IMR-90 (cell line): ENCODE measurements at regions not wholly inside any gene's neighbourhood (a gene's known extent, or its start where the extent isn't known, plus 50 kb on each side); places are given as distances from the start of the nearest gene placed in this dataset.

Experiments used
- ATAC-seq: fragments of 200-7000 bp; cut with Tn5 transposase; 2 replicates; pipeline ENCODE4 v1.9.1; 2020; ENCODE audit warnings: low read depth, mild to moderate bottlenecking, moderate library complexity
- BruUV-seq: library from RNA; stranded (reverse); fragments of 400-500 nt; replicated peaks from 2 replicates; lab custom pipeline; 2021; lab: Mats Ljungman, UMichigan
- CTCF ChIA-PET: fragments of 300-600 bp; formaldehyde crosslinking; extraction: SDS; loops from one replicate; lab custom pipeline; 2021; ENCODE audit warnings: antibody characterized with exemption; lab: Yijun Ruan, JAX
- POLR2A ChIA-PET: fragments of 300-600 bp; sonication (Branson Sonifier 250); formaldehyde crosslinking; loops from one replicate; lab custom pipeline; 2022; ENCODE audit warnings: antibody characterized with exemption; ENCODE audit not compliant: unreplicated experiment; lab: Charles Lee
- DNase-seq: peaks from one replicate; pipeline ENCODE4 v3.0.0; 2013
- H2AFZ ChIP-seq: replicated peaks from 2 replicates; pipeline ENCODE3; 2013; ENCODE audit warnings: low read length, mild to moderate bottlenecking; ENCODE audit not compliant: poor library complexity
- H2AK5ac ChIP-seq: 2 replicates; pipeline ENCODE4 v1.6.1; 2013; ENCODE audit warnings: low read depth, low read length, inconsistent platforms
- H2AK9ac ChIP-seq: replicated peaks from 2 replicates; pipeline ENCODE3; 2013; ENCODE audit warnings: mild to moderate bottlenecking, low read depth, low read length, moderate library complexity; ENCODE audit not compliant: poor library complexity
- H2BK120ac ChIP-seq: 2 replicates; pipeline ENCODE4 v1.6.1; 2013; ENCODE audit warnings: low read depth, low read length, inconsistent platforms
- H2BK15ac ChIP-seq: 3 replicates; pipeline ENCODE4 v1.6.1; 2013; ENCODE audit warnings: low read depth, low read length, inconsistent platforms
- H2BK20ac ChIP-seq: 2 replicates; pipeline ENCODE4 v1.6.1; 2013; ENCODE audit warnings: low read depth, mild to moderate bottlenecking, inconsistent platforms, low read length, moderate library complexity
- H2BK5ac ChIP-seq: 2 replicates; pipeline ENCODE4 v1.6.1; 2013; ENCODE audit warnings: mild to moderate bottlenecking, low read depth, low read length, inconsistent platforms; ENCODE audit not compliant: poor library complexity, severe bottlenecking
- H3K14ac ChIP-seq: replicated peaks from 2 replicates; pipeline ENCODE4 v1.6.1; 2013; ENCODE audit warnings: low read depth, low read length, inconsistent platforms
- H3K18ac ChIP-seq: 2 replicates; pipeline ENCODE4 v1.6.1; 2013; ENCODE audit warnings: low read depth, low read length, control low read depth
- H3K23ac ChIP-seq: 2 replicates; pipeline ENCODE4 v1.6.1; 2013; ENCODE audit warnings: low read depth, low read length, inconsistent platforms
- H3K27ac ChIP-seq: 2 replicates; pipeline ENCODE4 v1.5.1; 2013; ENCODE audit warnings: mild to moderate bottlenecking, control low read depth, low read length; ENCODE audit not compliant: insufficient read depth
- H3K27me3 ChIP-seq: 2 replicates; pipeline ENCODE4 v1.6.1; 2013; ENCODE audit warnings: low read length; ENCODE audit not compliant: control insufficient read depth, insufficient read depth
- H3K36me3 ChIP-seq: 2 replicates; pipeline ENCODE4 v1.6.1; 2013; ENCODE audit warnings: low read length, mixed read lengths; ENCODE audit not compliant: control insufficient read depth, insufficient read depth
- H3K4ac ChIP-seq: 2 replicates; pipeline ENCODE4 v1.6.1; 2013; ENCODE audit warnings: low read depth, low read length, inconsistent platforms
- H3K4me1 ChIP-seq: 2 replicates; pipeline ENCODE4 v1.6.1; 2013; ENCODE audit warnings: low read length, mixed read lengths; ENCODE audit not compliant: control insufficient read depth, insufficient read depth
- H3K4me2 ChIP-seq: 2 replicates; pipeline ENCODE4 v1.6.1; 2013; ENCODE audit warnings: low read depth, mild to moderate bottlenecking, control low read depth, low read length, moderate library complexity
- H3K4me3 ChIP-seq: 2 replicates; pipeline ENCODE4 v1.5.1; 2013; ENCODE audit warnings: low read depth, mild to moderate bottlenecking, control low read depth, low read length, moderate library complexity; ENCODE audit not compliant: insufficient read depth
- H3K56ac ChIP-seq: 2 replicates; pipeline ENCODE4 v1.6.1; 2013; ENCODE audit warnings: low read length, inconsistent platforms; ENCODE audit not compliant: insufficient read depth; ENCODE audit errors: extremely low read depth
- H3K79me1 ChIP-seq, 2 experiments: 2 replicates each; pipeline ENCODE4 v1.6.1; 2013; ENCODE audit warnings: low read length in 2 of 2, inconsistent platforms in 1 of 2, low read depth in 1 of 2
- H3K9ac ChIP-seq: 2 replicates; pipeline ENCODE4 v1.6.1; 2013; ENCODE audit warnings: low read depth, low read length, control low read depth
- H3K9me1 ChIP-seq: 2 replicates; pipeline ENCODE4 v1.6.1; 2013; ENCODE audit warnings: low read length, inconsistent platforms; ENCODE audit not compliant: insufficient read depth
- H3K9me3 ChIP-seq: 2 replicates; pipeline ENCODE4 v1.6.1; 2013; ENCODE audit warnings: low read length; ENCODE audit not compliant: control insufficient read depth, insufficient read depth
- H4K20me1 ChIP-seq: 2 replicates; pipeline ENCODE4 v1.6.1; 2013; ENCODE audit warnings: low read length, inconsistent platforms; ENCODE audit not compliant: insufficient read depth
- H4K5ac ChIP-seq: 2 replicates; pipeline ENCODE4 v1.6.1; 2013; ENCODE audit warnings: mild to moderate bottlenecking, low read depth, low read length, control low read depth
- H4K8ac ChIP-seq, 2 experiments: 2 replicates each; pipeline ENCODE4 v1.6.1; 2013; ENCODE audit warnings: low read depth in 2 of 2, low read length in 2 of 2, control low read depth in 1 of 2, inconsistent platforms in 1 of 2
- H4K91ac ChIP-seq: 2 replicates; pipeline ENCODE4 v1.6.1; 2013; ENCODE audit warnings: low read depth, low read length, inconsistent platforms; ENCODE audit not compliant: insufficient read depth
- BHLHE40 ChIP-seq: fragments of 150-350 bp; IDR thresholded peaks from 2 replicates; pipeline ENCODE4 v1.6.1; 2016; ENCODE audit warnings: mild to moderate bottlenecking, low read depth, low read length
- CEBPB ChIP-seq: IDR thresholded peaks from 2 replicates; pipeline ENCODE4 v1.6.1; 2012; ENCODE audit warnings: low read depth, low read length, improper control_type of control experiment
- CHD1 ChIP-seq: IDR thresholded peaks from 2 replicates; pipeline ENCODE4 v1.6.1; 2012; ENCODE audit warnings: low read depth, low read length, improper control_type of control experiment
- ELK1 ChIP-seq: fragments of 150-350 bp; IDR thresholded peaks from 2 replicates; pipeline ENCODE4 v1.6.1; 2016; ENCODE audit warnings: low read depth, mild to moderate bottlenecking, low read length, moderate library complexity, borderline replicate concordance
- FOS ChIP-seq: fragments of 150-350 bp; IDR thresholded peaks from 2 replicates; pipeline ENCODE4 v1.6.1; 2016; ENCODE audit warnings: low read depth, low read length
- MAFK ChIP-seq: IDR thresholded peaks from 2 replicates; pipeline ENCODE4 v1.6.1; 2012; ENCODE audit warnings: low read depth, low read length, improper control_type of control experiment
- MXI1 ChIP-seq: IDR thresholded peaks from 2 replicates; pipeline ENCODE4 v1.6.1; 2012; ENCODE audit warnings: low read depth, mild to moderate bottlenecking, low read length, moderate library complexity, borderline replicate concordance
- NFE2L2 ChIP-seq: fragments of 150-350 bp; IDR thresholded peaks from 2 replicates; pipeline ENCODE4 v1.6.1; 2016; ENCODE audit warnings: low read depth, mild to moderate bottlenecking, low read length
- POLR2A ChIP-seq: IDR thresholded peaks from 2 replicates; pipeline ENCODE4 v1.6.1; 2012; ENCODE audit warnings: mild to moderate bottlenecking, low read depth, low read length
- RAD21 ChIP-seq: IDR thresholded peaks from 2 replicates; pipeline ENCODE4 v1.6.1; 2012; ENCODE audit warnings: low read length, improper control_type of control experiment
- RCOR1 ChIP-seq: IDR thresholded peaks from 2 replicates; pipeline ENCODE4 v1.6.1; 2012; ENCODE audit warnings: mild to moderate bottlenecking, low read length, improper control_type of control experiment; ENCODE audit not compliant: insufficient replicate concordance
- RFX5 ChIP-seq: IDR thresholded peaks from 2 replicates; pipeline ENCODE4 v1.8.0; 2012; ENCODE audit warnings: low read depth, mild to moderate bottlenecking, low read length, moderate library complexity
- SMC3 ChIP-seq: fragments of 150-350 bp; IDR thresholded peaks from 2 replicates; pipeline ENCODE4 v1.6.1; 2016; ENCODE audit warnings: low read depth, mild to moderate bottlenecking, antibody characterized with exemption, low read length, moderate library complexity
- USF2 ChIP-seq: fragments of 150-350 bp; IDR thresholded peaks from 2 replicates; pipeline ENCODE4 v1.6.1; 2017; ENCODE audit warnings: mild to moderate bottlenecking, antibody characterized with exemption, low read length, low read depth
- WGBS, 2 experiments: methylation state at CpG; one replicate each; pipeline versions ENCODE4 v1.1.5 to v1.1.7; 2013; ENCODE audit warnings: missing lambda C conversion rate in 2 of 2; ENCODE audit not compliant: insufficient read length in 1 of 2; ENCODE audit errors: extremely low coverage in 2 of 2; 5-methylcytosine and 5-hydroxymethylcytosine counted together
- dilution Hi-C: fragments of 300-500 bp; cut with HindIII; formaldehyde crosslinking; loops from one replicate; pipeline ENCODE4 v1.14.3; 2018; ENCODE audit warnings: low sequenced_read_pairs; ENCODE audit not compliant: unreplicated experiment
- in situ Hi-C: fragments of 300-500 bp; cut with MboI; formaldehyde crosslinking; loops from 3 replicates; pipeline ENCODE4 v1.14.3; 2019; ENCODE audit warnings: low sequenced_read_pairs, inconsistent platforms, mixed read lengths
- intact Hi-C: fragments of 100-400 bp; cut with micrococcal nuclease; formaldehyde crosslinking; loops from 2 replicates; pipeline ENCODE4 v1.10.0; 2022
- TF ChIP-seq, protein P1 (sequence below): conservative IDR thresholded peaks from 2 replicates; pipeline ENCODE4 v1.5.1; 2012; ENCODE audit warnings: mild to moderate bottlenecking, low read depth, low read length, improper control_type of control experiment

- Histone ChIP-seq H3K4me1 (no peaks in the 10 kb centered on the region), H3K23ac (no peak overlapping the region), H2AK5ac (no peak overlapping the region), H2AK9ac (no peak overlapping the region), H3K4me2 (no peak overlapping the region), H4K5ac (no peak overlapping the region), H3K56ac (no peak overlapping the region), H3K14ac (no peak overlapping the region), H3K4me3 (no peak overlapping the region), H3K79me1 (no peaks in the 10 kb centered on the region), H2BK120ac (no peak overlapping the region), H3K9me3 (no peaks in the 10 kb centered on the region), H3K4ac (no peak overlapping the region), H4K8ac (no peak overlapping the region), H2AFZ (no peak overlapping the region), H3K27ac (no peak overlapping the region), H3K9me1 (no peaks in the 10 kb centered on the region), H3K36me3 (no peaks in the 10 kb centered on the region), H2BK15ac (no peak overlapping the region), H3K18ac (no peak overlapping the region), H3K27me3 (no peaks in the 10 kb centered on the region), H2BK20ac (no peak overlapping the region), H2BK5ac (no peak overlapping the region), H4K20me1 (no peaks in the 10 kb centered on the region), H4K91ac (no peak overlapping the region), H3K9ac (no peak overlapping the region)
- no peak for TF ChIP-seq ELK1
- TF ChIP-seq RCOR1, result no peak
- no peak for TF ChIP-seq BHLHE40
- TF ChIP-seq MXI1, result no peak
- no peak for TF ChIP-seq USF2
- TF ChIP-seq RAD21, result no peak
- TF ChIP-seq RFX5, result no peak
- TF ChIP-seq CEBPB, result no peak
- TF ChIP-seq FOS, result no peak
- TF ChIP-seq CHD1, result no peak
- no peak for TF ChIP-seq NFE2L2
- TF ChIP-seq, protein P1, sequence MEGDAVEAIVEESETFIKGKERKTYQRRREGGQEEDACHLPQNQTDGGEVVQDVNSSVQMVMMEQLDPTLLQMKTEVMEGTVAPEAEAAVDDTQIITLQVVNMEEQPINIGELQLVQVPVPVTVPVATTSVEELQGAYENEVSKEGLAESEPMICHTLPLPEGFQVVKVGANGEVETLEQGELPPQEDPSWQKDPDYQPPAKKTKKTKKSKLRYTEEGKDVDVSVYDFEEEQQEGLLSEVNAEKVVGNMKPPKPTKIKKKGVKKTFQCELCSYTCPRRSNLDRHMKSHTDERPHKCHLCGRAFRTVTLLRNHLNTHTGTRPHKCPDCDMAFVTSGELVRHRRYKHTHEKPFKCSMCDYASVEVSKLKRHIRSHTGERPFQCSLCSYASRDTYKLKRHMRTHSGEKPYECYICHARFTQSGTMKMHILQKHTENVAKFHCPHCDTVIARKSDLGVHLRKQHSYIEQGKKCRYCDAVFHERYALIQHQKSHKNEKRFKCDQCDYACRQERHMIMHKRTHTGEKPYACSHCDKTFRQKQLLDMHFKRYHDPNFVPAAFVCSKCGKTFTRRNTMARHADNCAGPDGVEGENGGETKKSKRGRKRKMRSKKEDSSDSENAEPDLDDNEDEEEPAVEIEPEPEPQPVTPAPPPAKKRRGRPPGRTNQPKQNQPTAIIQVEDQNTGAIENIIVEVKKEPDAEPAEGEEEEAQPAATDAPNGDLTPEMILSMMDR, result no peak
- no peak for TF ChIP-seq SMC3
- TF ChIP-seq MAFK, result no peak
- TF ChIP-seq POLR2A, result no peak
- CTCF ChIA-PET, result no interaction called here
- ATAC-seq (no peak), DNase-seq (no peak)
- POLR2A ChIA-PET, result no interaction called here
- no TSS peak for BruUV-seq
- dilution Hi-C loops (no loop called here), intact Hi-C loops (no loop called here), in situ Hi-C loops (no loop called here)
- WGBS, 2 experiments, result no CpG with 5 or more reads among the region's 1 CpG
Observed at GRCh38 chr20:39988991-39989390, 700.0 kb downstream of the MAFB start.
